ENCODE measurements at regions not wholly inside any gene's neighbourhood (a gene's known extent, or its start where the extent isn't known, plus 50 kb on each side); places are given as distances from the start of the nearest gene placed in this dataset.

DNA sequence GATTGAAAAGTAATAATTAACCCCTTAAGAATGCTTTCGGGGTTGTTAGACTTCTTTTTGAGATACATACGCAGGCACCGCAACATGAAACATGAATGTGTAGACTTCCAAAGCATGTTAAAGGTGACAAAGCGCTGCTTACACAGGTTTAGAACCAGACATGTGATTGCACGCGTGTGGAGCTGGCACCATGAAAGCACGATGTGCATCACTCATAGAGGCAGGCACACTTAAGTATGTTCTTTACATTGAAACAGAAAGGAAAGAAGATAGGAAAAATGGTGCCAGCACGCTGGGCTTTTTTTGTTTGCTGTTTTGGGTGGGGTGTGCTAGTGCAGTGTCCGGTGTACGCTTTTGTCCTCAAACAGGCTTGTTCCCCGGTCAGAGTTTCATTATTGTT lies 83.6 kb upstream of the PPARA start:
- DNase-seq (ENCODE audit: low spot score) = no peak

DNA sequence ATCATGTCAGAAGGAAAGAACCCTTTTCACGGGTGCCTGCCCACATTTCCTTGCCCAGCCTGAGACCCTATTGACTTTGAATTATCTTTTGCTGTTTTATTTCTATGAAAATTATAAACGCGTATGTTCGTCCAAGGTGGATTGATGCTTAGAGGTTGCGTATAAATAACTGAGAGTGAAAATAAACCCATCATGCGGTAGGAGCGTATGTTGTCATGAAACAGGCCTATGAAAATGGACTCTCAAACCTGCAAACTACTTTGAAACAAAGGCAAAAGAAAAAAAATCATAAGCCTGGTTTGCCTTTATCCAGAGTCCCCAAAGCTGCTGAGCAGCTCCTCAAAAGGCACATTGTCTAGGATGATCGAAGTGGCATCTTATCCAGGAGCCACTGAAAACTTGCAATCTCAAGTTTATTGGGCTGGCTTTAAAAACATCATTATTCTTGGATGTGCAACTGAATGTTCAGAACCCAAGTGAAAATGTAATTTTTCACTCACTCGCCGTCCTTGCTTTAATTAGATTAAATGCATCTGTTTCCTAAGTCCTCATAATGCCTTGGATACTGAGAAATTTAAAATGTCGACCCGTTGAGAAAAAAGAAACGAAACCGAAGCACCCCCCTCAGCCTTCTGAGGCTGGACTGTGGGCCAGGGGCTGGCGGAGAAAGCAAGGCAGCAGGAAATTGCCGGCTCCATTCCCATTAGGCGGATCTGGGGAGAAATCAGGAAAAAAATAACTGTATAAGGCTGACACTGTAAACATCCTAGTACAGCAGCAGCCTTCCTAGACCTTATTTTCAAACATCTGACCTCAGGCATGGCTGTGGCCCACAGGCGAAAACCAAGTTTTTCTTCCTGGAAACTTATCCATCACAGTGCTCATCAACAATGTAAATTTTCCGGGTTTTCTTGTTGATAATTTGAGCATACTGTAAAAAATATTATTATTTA lies 82.9 kb upstream of the PPARA start:
- no peak for DNase-seq (ENCODE audit: low spot score)

DNA sequence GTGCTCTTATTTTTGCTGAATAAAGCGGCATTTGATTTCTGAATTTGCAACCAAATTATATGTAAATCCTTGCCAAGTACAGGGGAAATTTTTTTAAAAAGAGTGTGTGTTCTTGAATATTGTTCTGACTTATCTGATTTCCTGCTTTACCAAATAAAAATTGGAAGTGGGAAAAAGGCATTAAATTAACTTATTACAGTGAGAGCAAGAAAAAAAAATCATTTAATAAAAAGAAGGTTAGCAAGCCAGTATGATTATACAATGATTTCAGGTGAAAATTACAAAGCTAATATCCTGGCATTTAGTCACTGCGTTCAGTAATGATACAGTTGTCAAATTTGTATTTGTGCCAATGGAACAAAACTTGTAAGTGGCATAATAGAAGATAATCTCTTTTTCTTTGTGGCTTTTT lies 82.1 kb upstream of the PPARA start:
- no peak for DNase-seq (ENCODE audit: low spot score)

DNA sequence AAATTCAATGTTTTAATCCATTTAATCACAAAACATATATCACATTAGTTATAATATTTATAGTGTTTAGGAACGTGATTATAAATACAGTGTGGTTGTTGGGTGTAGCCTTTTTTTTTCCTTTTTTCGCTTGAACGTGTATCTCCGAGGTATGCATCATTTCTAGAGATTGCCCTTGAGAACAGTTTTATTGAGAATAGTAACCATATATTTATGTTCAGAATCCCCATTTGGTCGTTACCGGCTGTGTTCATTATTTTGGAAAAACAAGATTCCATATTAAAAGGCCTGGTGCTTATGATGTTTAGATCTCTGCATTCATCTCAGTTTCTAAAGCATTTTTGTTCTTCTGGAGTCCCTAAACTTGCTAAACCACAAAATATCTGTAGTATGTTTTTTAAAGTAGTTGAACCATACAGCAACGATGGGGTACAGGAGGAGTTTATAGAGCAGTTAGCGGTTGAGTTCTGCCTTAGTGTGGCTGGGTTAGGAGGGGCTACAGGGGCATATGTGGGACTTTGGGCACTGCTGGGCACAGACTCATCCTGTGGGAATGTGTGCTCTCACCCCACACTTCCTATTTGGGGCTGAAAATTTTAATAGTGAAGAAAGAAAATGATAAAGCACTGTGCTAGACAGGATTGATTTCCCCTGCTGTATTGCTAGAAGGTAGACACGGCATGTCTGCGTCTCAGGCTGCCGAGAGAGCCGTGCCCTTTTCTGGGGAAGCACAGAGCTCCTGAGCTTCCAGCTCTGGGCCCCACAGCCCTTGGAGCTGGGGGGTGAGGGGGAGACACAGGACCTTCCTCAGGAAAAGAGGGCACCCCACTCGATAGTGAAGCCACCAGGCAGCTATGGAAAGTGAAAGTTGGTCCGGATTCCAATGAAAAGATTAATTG lies 81.5 kb upstream of the PPARA start:
- DNase-seq (ENCODE audit: low spot score) = no peak

DNA sequence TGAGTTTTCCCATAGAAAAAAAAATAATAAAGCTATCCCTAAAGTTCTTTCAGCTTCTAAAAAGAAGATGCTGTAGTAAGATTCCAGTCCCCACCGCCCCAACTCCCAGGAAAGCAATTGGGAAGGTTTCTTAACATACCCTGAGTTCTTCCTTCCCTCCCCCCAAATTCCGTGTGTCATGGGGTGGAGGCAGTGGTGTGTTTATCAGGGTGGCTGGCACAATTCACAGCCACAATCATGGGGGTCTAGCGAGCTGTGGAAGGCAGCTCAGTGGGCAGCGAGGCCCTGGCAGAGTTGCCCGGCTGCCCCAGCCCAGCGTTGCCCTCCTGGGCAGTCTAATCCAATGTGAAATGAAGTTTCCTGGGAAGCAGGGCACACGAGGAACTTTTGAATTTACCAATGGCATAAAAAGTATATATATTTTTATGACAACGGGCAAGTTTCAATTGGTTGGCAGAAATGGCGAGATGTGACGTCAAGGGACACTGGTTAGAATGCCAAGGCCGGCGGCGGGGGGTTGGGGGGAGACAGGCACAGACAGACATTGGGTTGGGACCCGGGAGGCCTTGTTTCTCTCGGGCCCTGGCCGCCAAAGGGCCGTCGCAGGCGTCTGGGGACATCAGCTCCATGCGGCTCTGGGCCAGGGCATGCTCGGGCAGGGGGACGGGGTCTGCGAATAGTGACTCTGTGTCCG lies 80.7 kb upstream of the PPARA start:
- DNase-seq (ENCODE audit: low spot score) = peak; percentile 94

DNA sequence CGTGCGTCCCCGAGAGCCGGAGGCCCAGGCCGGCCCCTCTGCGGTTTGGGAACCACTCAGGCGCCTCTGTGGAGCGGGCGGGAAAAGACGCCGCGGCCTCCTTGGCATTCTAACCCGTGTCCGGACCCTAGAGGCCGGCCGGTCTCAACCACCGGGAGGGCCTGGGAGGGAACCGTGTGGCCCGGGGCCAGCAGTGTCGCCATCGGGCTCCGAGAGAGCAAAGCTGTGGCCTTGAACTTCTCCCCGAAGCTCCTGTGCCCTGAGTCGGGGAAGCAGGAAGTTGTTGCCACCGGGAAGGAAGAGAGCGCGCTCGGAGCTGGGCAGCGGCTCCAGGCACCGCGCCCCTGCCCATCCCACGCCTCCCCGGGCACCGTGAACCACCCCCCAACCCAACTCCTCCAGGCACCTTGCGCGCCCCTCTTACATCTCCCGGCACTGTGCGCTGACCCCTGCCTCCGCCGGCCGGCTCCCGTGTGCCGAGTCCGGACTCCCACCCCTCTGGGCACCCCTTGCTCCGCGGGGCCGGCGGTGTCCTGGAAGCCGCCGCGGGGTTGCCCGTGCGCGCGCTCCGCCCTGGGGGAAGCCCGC lies 80.0 kb upstream of the PPARA start:
- DNase-seq (ENCODE audit: low spot score) = no peak

DNA sequence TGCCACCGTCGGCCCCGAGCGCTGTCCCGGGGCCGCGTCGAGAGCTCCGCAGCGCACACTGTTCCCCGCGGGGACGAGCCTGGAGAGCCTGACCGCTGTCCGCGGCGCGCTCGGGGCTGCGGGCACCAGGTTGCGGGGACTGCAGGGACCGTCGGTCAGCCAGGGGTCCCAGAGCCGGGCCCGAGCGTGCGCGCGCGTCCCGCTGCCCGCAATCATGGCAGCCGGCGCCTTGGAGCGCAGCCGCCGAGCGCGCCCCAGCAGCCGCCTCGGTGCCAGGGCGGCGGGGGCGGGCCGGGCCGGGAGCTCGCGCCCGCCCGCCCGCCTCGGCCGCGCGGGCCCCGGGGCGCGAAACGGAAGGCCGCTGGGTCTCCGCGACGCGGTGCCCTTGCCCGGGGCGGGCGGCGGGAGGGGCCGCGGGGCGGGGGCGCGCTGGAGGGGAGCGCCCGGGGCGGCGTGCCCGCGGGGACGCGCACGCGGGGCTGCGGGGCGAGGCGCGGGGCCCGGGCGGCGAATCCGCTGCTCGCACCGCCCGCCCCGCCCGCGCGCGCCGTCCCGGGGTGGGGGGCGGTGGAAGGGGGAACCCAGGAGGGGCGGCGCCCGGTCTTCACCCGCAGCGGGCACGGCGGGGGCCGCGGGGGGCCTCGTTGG lies 79.4 kb upstream of the PPARA start:
- DNase-seq (ENCODE audit: low spot score) = no peak

DNA sequence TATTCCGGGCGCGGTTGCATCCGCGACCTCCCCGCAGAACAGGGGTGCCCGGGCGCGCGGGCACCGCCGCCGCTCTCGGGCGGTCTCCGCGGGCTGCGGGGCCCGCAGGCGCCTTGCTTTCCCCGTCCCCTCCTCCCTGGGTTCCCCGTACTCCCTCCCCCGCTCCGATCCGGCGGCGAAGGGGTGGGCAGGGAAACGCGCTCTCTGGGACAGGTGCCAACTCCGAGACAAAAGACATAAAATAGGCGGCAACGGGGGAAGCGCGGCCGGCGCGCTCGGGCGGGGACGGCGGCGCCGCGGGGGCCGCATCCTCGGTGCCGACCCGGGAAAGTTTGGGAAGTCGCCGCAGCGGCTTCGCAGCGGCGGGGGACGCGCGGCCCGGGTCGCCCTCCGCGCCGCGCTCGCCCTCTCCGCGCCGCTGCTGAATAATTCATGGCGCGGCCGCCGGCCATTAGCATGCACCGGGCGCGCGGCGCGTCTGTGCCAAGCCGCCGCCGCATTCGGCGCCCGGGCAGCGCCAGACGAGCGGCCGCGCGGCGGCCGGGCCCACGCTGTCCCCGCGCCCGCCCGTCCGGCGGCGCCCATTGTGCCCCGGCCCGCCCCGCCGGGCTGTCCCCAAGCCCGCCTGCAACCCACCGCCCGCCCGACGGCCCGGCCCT lies 78.7 kb upstream of the PPARA start:
- peak; percentile 89 for DNase-seq (ENCODE audit: low spot score)

DNA sequence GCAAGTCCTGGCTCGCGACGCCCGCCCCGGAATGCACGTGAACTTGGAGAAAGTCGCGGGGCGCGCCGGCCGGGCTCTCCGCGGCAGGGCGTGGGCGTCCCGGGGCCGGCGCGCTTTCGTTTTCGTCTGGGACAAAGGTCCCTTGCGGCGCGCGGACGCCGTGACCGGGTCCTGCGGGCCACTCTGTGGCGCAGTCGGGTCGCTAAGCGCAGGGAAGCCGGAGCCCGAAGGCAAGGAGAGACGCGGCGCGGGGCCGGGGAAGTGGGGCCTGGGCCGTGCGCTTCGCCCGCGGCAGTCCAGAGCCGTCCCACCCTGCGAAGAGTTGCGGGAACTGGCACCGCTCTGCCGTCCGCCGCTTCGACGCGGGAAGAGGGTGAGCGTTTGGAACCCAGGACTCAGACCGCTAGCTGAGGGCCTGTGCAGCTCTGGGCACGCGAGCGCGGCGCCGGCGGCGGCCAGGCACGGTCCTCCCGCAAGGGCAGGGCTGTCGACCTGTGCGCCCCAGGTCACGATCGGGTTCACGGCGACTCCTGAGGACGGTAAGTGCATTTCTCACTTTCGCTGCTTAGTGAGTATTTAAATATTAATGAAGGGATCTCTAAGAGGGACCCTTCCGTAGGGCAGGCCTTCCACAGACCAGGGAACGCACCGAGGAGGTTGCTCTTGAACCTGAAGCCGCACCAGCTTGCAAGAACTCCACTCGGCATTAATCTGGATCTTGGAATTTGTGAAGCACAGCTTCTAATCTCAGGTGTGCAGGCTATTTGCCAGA lies 78.0 kb upstream of the PPARA start:
- no peak for DNase-seq (ENCODE audit: low spot score)

DNA sequence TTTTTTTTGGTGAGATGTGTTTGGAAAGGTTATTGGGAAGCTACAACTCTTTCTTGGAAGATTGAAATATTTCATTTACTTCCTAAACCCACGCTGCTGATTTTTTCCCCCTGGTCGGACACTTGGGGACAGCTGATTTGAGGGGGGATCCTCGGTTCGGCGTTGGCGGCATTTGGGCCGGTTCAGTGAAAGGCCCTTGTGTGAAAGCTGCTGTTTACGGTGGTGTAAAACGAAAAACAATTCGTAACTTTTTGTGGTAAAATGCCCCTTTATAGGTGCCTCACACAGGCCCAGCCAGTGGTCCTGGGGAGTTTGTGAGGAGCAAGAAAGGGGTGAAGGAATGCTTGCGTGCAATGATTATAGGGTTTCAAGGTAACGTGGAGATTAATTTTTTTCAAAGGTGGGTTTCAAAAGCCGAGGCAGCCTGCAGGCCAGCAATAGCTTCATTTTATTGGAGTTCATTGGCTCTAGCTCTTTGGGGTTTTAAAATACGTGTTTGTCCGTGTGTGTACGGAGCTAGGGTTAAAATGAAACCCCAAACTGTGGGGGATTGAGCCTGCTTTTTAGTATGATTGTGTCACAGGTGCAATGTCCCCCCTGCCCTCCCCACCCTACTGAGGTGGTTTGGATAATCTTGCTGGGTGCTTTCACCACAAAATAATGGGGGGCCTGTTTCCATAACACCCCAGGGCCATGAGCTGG lies 77.2 kb upstream of the PPARA start:
- DNase-seq (ENCODE audit: low spot score) = no peak

DNA sequence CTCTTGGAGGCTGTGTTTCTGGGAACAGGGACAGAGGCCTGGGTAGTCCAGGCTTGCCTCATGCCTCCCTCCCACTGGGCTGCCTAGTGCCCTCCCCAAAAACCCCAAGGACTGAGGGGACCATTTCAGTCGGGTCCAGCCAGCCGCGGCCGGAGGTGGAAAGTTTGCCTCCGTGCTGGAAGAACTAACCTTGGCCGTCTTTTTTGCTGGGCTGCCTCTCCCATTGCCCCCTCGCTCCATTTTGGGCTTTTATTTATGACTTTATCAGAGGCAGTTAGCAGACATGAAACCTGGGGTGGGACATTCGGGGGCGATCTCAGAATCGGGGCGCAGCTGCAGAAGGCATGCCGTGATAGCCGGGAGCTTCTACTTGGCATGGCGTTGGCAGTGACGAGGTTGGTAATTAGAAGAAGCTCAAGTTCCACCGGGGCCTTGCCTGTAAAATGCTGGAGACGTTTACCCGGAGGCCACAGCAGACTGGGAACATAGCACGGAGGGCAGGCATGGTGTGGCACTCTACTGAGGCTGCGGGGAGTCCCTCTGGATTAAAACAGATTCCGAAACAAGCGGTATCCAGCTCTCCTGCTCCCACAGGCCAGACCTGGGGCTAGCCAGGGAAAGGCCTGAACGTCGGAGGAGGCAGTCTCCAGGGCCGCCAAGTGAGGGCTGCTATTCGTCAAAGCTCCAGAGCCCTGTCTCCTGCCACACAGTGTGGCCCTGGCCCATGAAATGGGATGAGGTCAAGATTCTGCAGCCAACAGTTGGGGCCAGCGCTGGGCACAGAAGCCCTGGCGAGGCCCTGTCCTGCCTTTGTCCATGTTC lies 76.4 kb upstream of the PPARA start:
- no peak for DNase-seq (ENCODE audit: low spot score)

DNA sequence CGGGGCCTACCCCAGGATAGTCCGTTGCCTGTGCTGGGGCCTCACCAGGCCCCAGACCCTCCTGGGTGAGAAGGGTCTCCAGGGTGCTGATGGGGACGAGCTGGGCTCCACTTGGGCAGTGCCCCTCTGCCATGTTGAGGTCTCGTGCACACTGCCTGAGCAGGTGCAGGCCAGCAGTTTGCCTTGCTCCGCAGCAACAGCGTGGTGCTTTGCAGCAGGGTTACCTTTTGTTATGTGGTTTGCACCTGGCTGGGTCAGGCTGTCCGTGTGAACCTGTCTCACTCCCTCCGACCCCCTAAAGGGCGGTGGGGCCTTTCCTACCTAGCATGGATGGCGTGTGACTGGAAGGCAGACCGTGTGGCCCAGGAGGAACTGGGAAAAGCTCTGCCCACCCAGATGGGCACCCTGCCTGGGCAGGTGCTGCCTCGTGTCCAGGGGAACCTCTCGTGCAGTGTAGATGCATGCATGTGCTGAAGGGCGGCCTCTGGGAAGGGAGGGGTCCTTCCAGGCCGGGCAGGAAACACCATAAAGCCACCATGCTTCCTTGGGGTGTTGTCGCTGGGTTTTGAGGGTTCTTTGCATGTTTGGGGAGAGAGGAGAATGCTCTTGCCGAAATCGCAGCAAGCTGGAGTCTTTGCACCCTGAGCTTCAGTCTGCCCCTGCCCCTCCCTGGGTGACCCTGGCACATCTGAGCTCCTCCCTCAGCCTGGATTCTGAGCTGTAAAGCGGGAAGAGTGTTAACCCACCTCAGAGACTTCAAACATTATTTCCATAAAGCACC lies 75.4 kb upstream of the PPARA start:
- DNase-seq (ENCODE audit: low spot score) = no peak

DNA sequence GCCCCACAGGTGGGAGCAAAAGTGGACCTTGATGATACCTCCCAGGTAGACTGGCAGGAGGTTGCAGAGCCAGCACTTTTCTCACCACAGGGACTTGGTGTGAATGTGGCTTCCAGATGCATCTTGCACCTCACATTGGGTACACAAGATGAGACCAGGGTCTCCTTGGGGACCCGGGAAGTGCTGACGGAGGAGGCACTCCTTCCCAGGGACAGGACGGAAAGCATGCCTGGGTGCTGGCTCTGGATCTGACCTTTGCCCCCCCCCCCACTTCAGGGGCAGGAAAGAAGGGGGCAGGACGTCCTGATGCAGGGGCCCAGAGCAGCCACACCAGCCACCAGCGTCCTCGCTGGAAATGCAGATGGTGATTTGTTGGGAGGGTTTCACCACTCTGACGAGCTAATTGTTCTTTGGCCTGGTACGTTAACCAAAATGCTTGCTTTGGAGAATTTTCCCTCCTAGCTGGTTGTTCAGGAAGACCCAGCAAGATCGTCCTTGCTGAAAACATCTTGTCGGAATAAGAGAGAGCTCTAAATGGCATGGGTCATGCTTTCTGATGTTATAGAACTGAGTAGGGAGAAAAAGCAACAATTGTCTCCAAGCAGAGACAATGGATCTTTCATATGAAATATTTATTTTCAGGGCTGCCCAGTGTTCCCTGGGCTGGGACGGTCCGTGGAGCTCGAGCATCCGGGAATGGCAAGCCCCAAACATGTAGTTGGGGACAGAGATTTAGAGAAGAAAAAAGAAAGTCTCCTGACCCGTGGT lies 74.4 kb upstream of the PPARA start:
- peak; percentile 89 for DNase-seq (ENCODE audit: low spot score)

DNA sequence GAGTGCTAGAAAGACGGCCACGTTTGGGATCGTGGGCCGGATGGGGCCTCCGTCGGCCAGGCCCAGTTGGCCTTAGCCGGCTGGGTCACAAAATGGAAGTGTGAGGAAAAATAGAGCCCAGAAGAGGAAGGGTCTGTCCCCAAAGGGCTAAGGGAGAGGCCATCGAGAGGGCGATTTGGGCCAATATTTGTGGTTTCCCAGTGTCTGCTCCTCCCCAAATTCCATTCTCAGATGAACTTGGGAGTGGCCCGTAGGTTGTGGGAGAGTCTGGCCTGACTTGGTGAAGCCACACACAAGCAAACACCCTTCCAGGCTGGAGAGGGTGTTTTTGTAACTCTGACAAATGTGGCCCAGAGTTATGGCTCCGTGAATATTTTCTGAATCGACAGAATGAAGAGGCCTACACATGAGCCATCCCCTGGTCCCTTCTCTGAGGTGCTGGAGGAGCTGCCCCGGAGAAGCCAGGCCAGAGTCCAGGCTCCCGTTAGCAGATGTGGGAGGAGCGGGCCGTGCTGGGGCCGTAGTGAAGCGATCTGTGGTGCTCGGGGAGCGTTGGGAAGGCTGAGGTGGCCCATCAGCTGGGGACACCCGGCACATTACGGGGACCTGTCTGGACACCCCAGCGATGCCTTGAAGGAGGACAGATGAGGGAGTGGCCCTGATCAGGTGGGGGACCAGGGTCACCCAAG lies 73.5 kb upstream of the PPARA start:
- peak; percentile 34 for DNase-seq (ENCODE audit: low spot score)

DNA sequence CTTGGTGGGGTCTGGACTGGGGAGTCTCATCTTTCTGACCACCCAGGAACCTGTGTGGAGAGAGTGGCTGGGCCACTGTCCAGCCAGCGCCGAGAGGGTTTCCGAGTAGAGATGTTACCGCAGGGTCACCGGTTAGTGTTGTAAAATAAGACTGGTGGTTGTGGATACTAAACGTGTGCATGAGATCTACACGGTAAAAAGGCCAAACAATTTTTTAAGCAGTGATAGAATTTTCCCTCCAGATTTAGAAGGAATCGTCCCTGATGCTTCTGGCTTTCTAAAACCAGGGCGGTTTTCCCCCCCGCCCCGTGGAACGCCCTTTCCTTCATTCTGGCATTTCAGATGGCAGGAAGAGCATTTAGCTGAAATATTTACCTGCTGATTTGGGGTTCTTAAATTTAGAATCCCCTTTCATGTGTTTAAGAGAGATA lies 72.6 kb upstream of the PPARA start:
- peak; percentile 19 for DNase-seq (ENCODE audit: low spot score)

All from pons (tissue), 1 donor.